Amniotic epithelial cell (primary cell): ENCODE measurements at regions not wholly inside any gene's neighbourhood (a gene's known extent, or its start where the extent isn't known, plus 50 kb on each side); places are given as distances from the start of the nearest gene placed in this dataset.

Experiments
- DNase-seq: peaks from one replicate; pipeline ENCODE4 v3.0.0-alpha.2; 2010; ENCODE audit warnings: low read depth

GRCh38 chr1:168386949-168387586, 106.4 kb downstream of the TBX19 start:
- DNase-seq: peak; percentile 65

DNA sequence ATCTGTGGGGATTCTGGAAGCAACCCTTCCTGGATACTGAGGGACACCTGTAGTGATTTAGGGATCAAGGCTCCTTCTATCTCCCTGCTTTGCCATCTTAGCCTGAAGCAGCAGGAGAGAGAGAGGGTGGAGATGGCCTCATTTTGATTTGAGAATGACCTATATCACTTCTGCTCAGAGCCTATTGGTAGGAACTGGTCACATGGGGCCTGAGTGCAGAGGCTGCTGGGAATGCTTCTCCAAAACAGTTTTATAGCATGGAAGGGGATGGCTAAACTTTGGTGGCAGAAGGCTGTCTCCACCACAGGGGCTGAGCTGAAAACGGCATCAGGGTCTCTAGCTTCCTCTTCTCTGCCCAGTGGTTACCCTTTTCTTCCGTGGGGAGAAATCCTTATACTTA, 105.8 kb downstream of the TBX19 start:
- no peak for DNase-seq

- no peak for DNase-seq
These were observed 101.2 kb downstream of the TBX19 start for GRCh38 chr1:168381850-168382249.

GRCh38 chr1:168380945-168381344, 100.3 kb downstream of the TBX19 start:
- no peak for DNase-seq

GRCh38 chr1:168379104-168379860, 98.6 kb downstream of the TBX19 start:
- no peak for DNase-seq

- DNase-seq: no peak
These were observed 95.1 kb downstream of the TBX19 start for GRCh38 chr1:168375566-168376300.

DNA sequence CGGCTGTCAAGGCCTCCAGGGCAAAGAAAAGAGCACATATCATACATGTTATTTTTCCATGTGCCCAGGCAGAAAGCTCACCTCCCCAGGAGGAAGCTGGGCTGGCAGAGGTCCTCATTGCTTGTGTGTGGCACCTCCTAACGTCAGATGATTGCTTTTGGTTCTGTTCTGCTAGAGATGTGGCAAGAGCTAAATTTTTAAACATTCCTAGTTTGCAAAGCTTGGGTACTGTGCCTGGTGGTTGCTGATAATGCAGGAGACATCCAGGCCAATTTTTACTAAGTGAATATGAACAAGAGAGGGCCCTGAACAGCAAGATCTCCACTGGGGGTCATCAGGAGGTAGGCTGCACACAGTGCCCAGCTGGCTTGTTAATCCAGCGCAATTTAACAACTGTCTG, 93.9 kb downstream of the TBX19 start:
- DNase-seq: no peak

- peak; percentile 78 for DNase-seq
These were observed 93.2 kb downstream of the TBX19 start for GRCh38 chr1:168373869-168374268.

DNA sequence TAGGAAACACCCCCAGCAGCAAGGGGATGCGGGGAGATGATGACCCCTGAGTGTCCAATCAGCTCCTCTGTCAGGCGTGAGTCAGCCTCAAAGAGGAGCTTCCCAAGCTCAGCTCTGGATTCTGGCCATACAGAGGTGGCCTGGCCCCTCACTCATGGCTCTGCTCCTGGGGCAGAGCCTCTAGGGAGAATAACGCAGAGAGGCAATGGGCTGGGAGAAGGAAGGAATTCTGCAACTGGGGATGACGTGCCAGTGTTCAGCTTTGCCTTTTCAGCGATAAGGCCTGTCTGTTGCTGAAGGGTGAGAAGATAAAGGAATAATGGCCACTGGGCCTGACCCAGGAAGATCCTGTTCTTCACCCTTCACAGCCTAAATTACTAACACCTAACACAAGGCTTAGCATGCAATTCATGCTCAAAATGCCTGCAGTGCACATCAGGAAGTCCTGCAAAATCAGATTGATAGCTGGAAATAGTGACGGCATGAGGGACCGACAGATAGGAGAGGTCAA, 92.2 kb downstream of the TBX19 start:
- peak; percentile 45 for DNase-seq

GRCh38 chr1:168372307-168372706, 91.6 kb downstream of the TBX19 start:
- no peak for DNase-seq

DNA sequence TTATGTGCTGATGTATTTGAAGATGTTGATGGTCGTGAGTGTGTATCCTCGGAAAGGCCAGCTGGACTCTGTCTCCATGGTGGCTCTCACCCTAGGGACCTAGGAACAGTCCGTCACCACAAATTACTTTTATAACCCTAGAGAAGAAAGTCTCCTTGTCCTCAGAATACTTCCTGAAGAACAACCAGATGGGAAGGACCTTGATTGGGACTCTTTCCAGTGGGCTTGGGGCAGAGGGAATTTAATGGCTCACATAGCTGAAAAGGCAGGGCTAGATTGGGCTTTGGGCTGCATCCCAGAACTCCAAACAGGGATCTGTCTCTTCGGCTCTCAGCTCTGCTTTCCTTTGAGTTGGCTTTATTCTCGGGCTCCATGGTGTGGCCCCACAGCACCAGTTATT, 90.8 kb downstream of the TBX19 start:
- no peak for DNase-seq

DNA sequence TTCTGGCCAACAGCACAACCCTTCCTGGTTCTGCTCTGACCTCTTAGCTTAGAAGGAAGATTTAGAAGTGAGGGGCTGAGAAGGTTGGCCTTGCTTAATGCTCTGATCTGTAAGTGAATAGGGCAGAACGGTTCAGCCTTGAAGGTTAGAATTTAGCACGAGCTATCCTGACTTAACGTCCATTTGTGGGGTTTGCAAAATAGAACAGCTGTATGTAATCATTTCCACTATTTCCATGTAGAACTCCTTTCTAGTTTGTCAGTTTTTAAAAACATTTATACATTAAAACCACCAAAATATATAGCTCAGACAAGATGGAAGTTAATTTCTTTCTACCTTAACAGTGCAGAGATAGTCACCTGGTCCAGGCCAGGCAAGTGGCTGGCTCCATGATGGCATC, 89.9 kb downstream of the TBX19 start:
- DNase-seq: no peak

DNA sequence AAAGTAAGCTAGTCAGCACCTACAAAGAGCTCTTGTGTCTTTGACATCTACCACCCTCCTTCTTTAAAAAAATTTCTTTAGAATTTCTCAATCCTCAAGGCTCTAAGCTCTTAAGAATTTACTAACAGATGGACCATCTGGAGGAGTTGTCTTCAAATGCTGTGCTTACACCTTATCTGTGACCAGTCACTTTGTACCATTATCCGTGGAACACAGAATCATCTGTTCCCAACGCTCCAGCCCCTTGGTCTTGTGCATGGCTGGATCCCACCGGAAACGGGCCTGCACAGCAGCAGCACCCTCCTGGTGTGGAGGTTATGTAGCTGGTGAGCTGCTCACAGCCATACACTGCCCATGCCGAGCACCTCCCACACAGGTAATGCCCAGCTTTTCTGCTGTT, 89.0 kb downstream of the TBX19 start:
- no peak for DNase-seq

DNA sequence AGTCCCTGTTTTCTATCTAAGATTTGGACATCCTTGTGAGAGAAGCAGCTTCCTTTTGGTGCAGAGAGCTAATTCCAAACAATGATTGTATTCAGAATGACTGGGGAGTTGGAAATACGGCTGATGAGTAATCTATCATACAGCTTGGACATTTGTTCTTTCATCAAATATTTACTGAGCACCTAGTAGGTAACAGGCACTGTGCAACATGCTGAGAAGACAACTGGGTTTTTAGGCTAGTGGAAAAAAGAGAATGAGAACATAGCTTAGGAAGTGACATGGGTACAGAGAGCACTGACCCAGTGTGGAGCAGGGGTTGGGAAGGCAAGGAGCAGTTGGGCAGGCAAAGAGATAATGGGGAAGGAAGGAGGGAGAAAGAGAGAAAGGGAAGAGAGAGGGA, 87.5 kb downstream of the TBX19 start:
- DNase-seq: no peak

- no peak for DNase-seq
These were observed 85.2 kb downstream of the TBX19 start for GRCh38 chr1:168365719-168366479.
